ENCODE measurements at regions not wholly inside any gene's neighbourhood (a gene's known extent, or its start where the extent isn't known, plus 50 kb on each side); places are given as distances from the start of the nearest gene placed in this dataset.

DNA sequence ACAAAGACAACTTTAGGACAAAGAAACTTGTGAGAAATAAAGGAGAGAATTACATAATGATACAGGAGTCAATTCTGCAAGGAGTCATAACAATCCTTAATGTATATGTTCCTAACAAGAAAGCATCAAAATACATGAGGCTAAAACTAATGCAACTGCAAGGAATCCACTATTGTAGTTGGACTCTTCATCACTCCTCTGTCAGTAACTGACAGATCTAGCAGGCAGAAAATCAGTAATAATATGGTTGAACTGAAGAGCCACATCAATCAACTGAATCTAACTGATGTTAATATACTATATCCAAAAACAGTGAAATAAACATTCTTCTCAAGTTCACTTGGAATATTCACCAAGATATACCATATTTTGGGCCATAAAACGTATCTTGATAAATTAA lies 1806.4 kb upstream of the CELF4 start:
- Histone ChIP-seq H3K9me3 (ENCODE audit: insufficient read depth, low read depth, low read length) (no peaks in the 10 kb centered on the region), H4K20me1 (ENCODE audit: insufficient read depth, low read length) (no peaks in the 10 kb centered on the region), H3K27ac (ENCODE audit: low read depth, low read length) (no peak overlapping the region), H3K79me2 (ENCODE audit: insufficient read depth, low read length) (no peaks in the 10 kb centered on the region), H3K4me3 (ENCODE audit: insufficient read depth, low read depth, low read length) (no peak overlapping the region), H3K36me3 (ENCODE audit: insufficient read depth, low read length) (no peaks in the 10 kb centered on the region), H3K27me3 (ENCODE audit: insufficient read depth, low read length) (no peaks in the 10 kb centered on the region), H3K4me1 (ENCODE audit: insufficient read depth, low read length) (no peaks in the 10 kb centered on the region), H3K9ac (ENCODE audit: low read length) (no peak overlapping the region), H2AFZ (ENCODE audit: low read depth, low read length) (no peak overlapping the region), H3K4me2 (ENCODE audit: low read length) (no peak overlapping the region)
- Mint-ChIP-seq H3K4me3 (ENCODE audit: unreplicated experiment) (no peak overlapping the region), H3K9me3 (ENCODE audit: unreplicated experiment) (peaks cover 6% of the 10 kb centered on the region), H3K27ac (ENCODE audit: unreplicated experiment) (no peak overlapping the region), H3K36me3 (ENCODE audit: low read depth, unreplicated experiment) (no peaks in the 10 kb centered on the region), H3K27me3 (ENCODE audit: low read depth, unreplicated experiment) (no peaks in the 10 kb centered on the region), H3K4me1 (ENCODE audit: low read depth, unreplicated experiment) (peaks cover 3% of the 10 kb centered on the region)
- no peak for TF ChIP-seq EZH2 (IDR thresholded peaks at IDR 0.05; ENCODE audit: insufficient read depth, low read length)
- TF ChIP-seq, protein P1, sequence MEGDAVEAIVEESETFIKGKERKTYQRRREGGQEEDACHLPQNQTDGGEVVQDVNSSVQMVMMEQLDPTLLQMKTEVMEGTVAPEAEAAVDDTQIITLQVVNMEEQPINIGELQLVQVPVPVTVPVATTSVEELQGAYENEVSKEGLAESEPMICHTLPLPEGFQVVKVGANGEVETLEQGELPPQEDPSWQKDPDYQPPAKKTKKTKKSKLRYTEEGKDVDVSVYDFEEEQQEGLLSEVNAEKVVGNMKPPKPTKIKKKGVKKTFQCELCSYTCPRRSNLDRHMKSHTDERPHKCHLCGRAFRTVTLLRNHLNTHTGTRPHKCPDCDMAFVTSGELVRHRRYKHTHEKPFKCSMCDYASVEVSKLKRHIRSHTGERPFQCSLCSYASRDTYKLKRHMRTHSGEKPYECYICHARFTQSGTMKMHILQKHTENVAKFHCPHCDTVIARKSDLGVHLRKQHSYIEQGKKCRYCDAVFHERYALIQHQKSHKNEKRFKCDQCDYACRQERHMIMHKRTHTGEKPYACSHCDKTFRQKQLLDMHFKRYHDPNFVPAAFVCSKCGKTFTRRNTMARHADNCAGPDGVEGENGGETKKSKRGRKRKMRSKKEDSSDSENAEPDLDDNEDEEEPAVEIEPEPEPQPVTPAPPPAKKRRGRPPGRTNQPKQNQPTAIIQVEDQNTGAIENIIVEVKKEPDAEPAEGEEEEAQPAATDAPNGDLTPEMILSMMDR (IDR thresholded peaks at IDR 0.05; ENCODE audit: insufficient read depth, low read depth, low read length) = no peak
- FAIRE-seq (no peak), DNase-seq (ENCODE audit: low read depth) (no peak)

DNA sequence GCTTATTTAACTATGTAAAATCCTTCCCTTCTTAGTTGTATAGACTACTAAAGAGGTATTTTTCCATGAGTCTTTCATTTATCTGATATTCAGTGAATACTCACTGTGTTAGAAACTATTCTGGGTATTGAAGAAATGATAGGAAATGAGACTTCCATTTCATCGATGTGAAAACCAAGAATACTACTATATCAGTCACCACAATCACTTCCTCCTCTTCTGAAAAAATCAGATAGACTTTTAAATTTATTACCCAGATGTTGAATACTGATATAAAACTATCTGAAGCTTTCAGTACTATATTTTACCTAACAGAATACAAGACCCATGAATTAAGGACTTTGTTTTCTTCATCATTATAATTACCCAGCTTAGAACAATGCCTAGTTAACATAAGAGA lies 1801.1 kb upstream of the CELF4 start:
- Mint-ChIP-seq H3K27me3 (ENCODE audit: low read depth, unreplicated experiment) (no peaks in the 10 kb centered on the region), H3K4me1 (ENCODE audit: low read depth, unreplicated experiment) (no peaks in the 10 kb centered on the region), H3K27ac (ENCODE audit: unreplicated experiment) (no peak overlapping the region), H3K9me3 (ENCODE audit: unreplicated experiment) (peaks cover 4% of the 10 kb centered on the region), H3K36me3 (ENCODE audit: low read depth, unreplicated experiment) (no peaks in the 10 kb centered on the region), H3K4me3 (ENCODE audit: unreplicated experiment) (no peak overlapping the region)
- no peak for DNase-seq (ENCODE audit: low read depth)
- FAIRE-seq = no peak
- TF ChIP-seq, protein P1 (IDR thresholded peaks at IDR 0.05; ENCODE audit: insufficient read depth, low read depth, low read length) = no peak
- TF ChIP-seq EZH2 (IDR thresholded peaks at IDR 0.05; ENCODE audit: insufficient read depth, low read length) = no peak
- no peak overlapping the region for H3K9ac ChIP-seq (ENCODE audit: low read length)
- H3K9me3 ChIP-seq (ENCODE audit: insufficient read depth, low read depth, low read length) = no peaks in the 10 kb centered on the region
- no peak overlapping the region for H3K27ac ChIP-seq (ENCODE audit: low read depth, low read length)
- no peaks in the 10 kb centered on the region for H4K20me1 ChIP-seq (ENCODE audit: insufficient read depth, low read length)
- H2AFZ ChIP-seq (ENCODE audit: low read depth, low read length) = no peak overlapping the region
- no peaks in the 10 kb centered on the region for H3K79me2 ChIP-seq (ENCODE audit: insufficient read depth, low read length)
- H3K4me3 ChIP-seq (ENCODE audit: insufficient read depth, low read depth, low read length) = no peak overlapping the region
- no peaks in the 10 kb centered on the region for H3K27me3 ChIP-seq (ENCODE audit: insufficient read depth, low read length)
- H3K4me1 ChIP-seq (ENCODE audit: insufficient read depth, low read length) = no peaks in the 10 kb centered on the region
- no peak overlapping the region for H3K4me2 ChIP-seq (ENCODE audit: low read length)
- no peaks in the 10 kb centered on the region for H3K36me3 ChIP-seq (ENCODE audit: insufficient read depth, low read length)

DNA sequence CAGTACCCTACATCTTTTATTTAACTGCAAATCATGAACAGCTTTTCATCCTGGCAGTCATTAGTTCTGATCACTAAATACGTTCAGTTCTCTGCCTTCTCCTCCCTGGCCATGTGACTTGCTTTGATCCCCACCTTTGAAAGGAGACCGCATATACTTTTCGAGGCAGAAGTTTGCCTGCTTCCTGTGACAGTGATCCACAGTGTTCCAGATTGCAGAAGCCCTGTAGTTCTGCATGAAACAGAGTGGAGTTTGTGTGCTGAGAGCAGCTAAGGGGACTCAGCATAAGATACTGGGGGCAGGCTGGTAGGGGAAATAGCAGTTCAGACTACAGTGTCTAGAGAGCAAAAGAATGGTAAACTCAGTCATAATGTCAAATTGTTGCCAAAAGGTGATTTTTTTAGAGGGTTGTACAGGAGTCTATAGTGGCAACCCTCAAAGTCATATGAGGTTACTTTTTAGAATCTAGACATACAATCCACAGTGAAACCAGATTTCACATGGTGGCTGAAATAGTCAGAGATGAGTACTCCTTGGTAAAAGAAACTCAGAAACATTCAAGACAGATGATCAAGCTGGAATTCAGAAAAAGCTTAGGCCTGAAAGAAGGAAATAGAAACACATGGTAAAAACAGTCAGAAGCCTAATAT lies 1800.4 kb upstream of the CELF4 start:
- no peak overlapping the region for H3K27ac Mint-ChIP-seq (ENCODE audit: unreplicated experiment)
- no peaks in the 10 kb centered on the region for H3K4me1 Mint-ChIP-seq (ENCODE audit: low read depth, unreplicated experiment)
- Histone ChIP-seq H3K4me1 (ENCODE audit: insufficient read depth, low read length) (no peaks in the 10 kb centered on the region), H3K27ac (ENCODE audit: low read depth, low read length) (no peak overlapping the region), H3K79me2 (ENCODE audit: insufficient read depth, low read length) (no peaks in the 10 kb centered on the region), H3K4me3 (ENCODE audit: insufficient read depth, low read depth, low read length) (no peak overlapping the region), H3K9ac (ENCODE audit: low read length) (no peak overlapping the region), H3K9me3 (ENCODE audit: insufficient read depth, low read depth, low read length) (no peaks in the 10 kb centered on the region), H4K20me1 (ENCODE audit: insufficient read depth, low read length) (no peaks in the 10 kb centered on the region), H3K4me2 (ENCODE audit: low read length) (no peak overlapping the region), H3K27me3 (ENCODE audit: insufficient read depth, low read length) (no peaks in the 10 kb centered on the region), H2AFZ (ENCODE audit: low read depth, low read length) (no peak overlapping the region), H3K36me3 (ENCODE audit: insufficient read depth, low read length) (no peaks in the 10 kb centered on the region)
- TF ChIP-seq, protein P1 (IDR thresholded peaks at IDR 0.05; ENCODE audit: insufficient read depth, low read depth, low read length) = no peak
- TF ChIP-seq EZH2 (IDR thresholded peaks at IDR 0.05; ENCODE audit: insufficient read depth, low read length) = no peak
- H3K27me3 Mint-ChIP-seq (ENCODE audit: low read depth, unreplicated experiment) = no peaks in the 10 kb centered on the region
- no peak overlapping the region for H3K4me3 Mint-ChIP-seq (ENCODE audit: unreplicated experiment)
- FAIRE-seq = no peak
- peaks cover under 1% of the 10 kb centered on the region for H3K9me3 Mint-ChIP-seq (ENCODE audit: unreplicated experiment)
- no peaks in the 10 kb centered on the region for H3K36me3 Mint-ChIP-seq (ENCODE audit: low read depth, unreplicated experiment)
- no peak for DNase-seq (ENCODE audit: low read depth)
